ENCODE measurements at regions not wholly inside any gene's neighbourhood (a gene's known extent, or its start where the extent isn't known, plus 50 kb on each side); places are given as distances from the start of the nearest gene placed in this dataset.
"Not testable (repeated sequence)": the region's sequence is repeated elsewhere in the genome, so short reads cannot be mapped to it uniquely, and the experiment has no call there.

DNA sequence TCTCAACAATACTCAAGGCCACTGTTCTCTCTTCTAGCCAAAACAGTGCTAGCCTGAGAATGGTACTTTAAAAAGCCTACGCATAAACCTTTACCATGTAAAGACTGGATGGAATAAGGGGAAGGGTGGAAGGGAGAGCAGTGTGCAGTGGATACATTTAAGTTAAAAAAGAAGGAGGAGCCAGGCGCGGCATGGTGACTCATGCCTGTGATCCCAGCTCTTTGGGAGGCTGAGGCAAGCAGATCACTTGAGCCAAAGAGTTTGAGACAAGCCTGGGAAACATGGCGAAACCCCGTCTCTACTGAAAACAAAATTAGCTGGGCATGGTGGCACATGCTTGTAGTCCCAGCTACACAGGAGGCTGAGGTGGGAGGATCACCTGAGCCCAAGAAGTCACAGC is 127.7 kb upstream of the KIF2A start:
- no peak for DNase-seq (ENCODE audit: low spot score)

- DNase-seq (ENCODE audit: low spot score) = no peak
Observed at GRCh38 chr5:62182802-62183201, 123.2 kb upstream of the KIF2A start.

DNA sequence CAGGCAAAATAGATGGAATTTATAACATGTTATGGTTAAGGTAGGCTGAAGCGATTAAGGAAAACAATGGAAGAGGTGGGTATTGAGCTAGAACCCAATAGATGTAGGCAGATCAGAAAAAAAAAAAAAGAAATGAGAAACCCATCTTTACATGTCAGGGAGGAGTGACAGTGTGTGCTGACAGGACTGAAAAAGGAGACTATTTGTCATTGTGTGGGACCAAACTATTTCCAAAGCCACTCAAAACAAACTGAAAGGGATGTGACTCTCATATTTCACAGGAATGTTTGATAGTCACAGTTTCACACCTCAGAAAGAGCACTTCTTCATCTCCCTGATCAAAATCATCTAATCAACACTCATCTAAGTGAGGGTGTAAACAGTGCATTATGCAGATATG is 122.3 kb upstream of the KIF2A start:
- no peak for DNase-seq (ENCODE audit: low spot score)

GRCh38 chr5:62184444-62184843 is 121.6 kb upstream of the KIF2A start:
- DNase-seq (ENCODE audit: low spot score) = no peak

- no peak for DNase-seq (ENCODE audit: low spot score)
Observed at GRCh38 chr5:62190173-62190572, 115.8 kb upstream of the KIF2A start.

DNA sequence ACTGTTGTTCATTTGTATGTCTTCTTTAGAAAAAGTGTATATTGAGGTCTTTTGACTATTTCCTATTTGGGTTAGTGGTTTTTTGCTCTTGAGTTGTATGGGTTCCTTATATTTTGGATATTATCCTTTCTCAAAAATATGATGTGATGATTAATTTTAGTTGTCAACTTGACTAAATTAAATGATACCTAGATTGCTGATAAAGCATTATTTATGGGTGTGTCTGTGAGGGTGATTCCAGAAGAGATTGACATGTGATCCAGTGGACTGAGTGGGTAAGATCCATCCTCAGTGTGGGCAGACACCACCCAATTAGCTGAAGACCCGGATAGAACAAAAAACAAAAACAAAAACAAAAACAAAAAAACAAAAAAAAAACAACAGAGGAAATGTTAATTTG is 115.1 kb upstream of the KIF2A start:
- DNase-seq (ENCODE audit: low spot score) = no peak

DNA sequence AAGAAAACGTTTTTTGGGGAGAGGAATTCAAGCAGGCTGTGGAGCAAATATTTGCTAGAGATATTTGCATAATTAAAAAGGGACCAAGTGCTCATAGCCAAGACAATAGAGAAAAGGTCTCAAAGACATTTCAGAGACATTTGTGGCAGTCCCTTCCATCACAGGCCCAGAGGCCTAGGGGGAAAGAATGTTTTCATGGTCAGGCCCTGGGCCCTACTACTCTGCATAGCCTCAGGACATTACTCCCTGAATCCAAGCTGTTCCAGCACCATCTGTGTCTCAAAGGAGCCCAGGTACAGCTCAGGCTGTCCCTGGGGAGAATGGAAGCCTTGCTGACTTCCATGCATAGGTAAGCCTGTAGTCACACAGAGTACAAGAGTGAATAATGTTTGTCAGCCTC is 113.0 kb upstream of the KIF2A start:
- no peak for DNase-seq (ENCODE audit: low spot score)

GRCh38 chr5:62196532-62196931 is 109.5 kb upstream of the KIF2A start:
- DNase-seq (ENCODE audit: low spot score) = not testable (repeated sequence)

GRCh38 chr5:62197697-62198096 is 108.3 kb upstream of the KIF2A start:
- no peak for DNase-seq (ENCODE audit: low spot score)

- DNase-seq (ENCODE audit: low spot score) = no peak
Observed at GRCh38 chr5:62198421-62198820, 107.6 kb upstream of the KIF2A start.

DNA sequence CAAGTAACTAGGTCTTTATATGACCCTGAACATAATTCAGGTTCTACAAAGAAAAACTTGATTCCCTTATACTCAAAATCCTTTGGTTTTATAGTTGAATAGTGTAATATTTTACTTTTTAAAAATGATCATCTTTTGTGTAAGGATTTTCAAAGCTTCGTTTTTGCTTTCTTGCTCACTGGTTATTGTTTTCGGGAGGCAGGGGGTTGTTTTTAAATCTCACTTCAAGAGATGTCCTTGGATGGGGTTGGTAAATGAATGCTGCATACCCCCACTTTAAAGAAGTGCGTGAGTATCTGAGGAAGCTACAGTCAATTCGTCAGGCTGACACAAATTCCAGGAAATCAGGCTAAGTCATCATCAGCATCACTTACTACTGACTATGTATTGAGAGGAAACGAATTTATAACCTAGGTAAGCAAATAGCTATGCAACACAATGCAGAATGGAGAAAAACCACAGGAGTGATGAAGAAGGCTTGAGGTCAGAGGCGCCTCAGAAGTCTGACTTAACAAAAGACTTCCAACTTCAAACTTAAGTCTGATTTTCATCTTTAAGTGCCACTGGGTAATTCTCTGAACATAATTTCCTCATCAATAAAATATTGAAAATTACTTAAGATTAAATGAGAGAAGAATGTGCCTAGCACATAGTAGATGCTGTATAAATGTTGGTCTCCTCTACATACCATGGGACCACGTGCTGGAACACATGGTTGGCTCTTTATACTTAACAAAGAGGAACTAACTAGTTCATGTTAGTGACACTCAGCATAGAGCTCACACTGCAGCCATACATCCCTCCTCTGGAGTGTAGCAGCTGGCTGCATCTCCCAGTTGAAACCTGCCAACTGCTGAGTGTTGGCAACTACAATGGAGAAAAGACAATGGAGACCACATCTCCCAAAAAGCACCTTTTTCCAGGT is 106.0 kb upstream of the KIF2A start:
- no peak for DNase-seq (ENCODE audit: low spot score)

DNA sequence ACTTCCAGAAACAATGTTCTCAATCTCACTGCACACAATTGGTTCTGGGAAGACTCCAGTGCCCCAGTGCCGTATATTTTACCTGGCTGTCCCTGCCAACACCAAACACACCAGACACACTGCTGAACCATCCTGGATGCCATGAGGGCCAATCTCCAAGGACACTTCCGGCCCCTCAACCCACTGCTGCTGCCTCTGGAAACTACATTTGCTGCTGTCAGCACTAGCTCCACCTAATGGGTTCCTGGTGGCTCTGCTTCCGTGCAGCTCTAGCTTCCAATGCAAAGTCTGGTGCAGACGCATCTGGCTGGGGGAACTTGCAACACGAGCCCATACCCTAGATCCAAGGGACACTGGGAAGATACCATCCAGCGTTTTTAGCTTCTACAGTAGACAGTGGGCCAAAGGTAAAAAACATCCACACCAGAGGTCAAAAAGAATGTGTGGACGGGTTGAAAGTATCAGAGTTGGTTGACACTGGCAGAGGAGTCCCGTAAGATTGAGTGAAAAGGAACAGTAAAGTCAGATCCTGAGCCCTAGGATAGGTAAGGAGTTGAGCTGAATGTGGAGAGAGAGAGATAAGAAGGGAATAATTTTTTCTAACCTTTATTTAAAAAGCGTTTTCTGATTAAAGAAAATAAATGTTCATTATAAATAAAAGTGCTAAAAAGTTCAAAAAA is 99.7 kb upstream of the KIF2A start:
- DNase-seq (ENCODE audit: low spot score) = peak; percentile 3

DNA sequence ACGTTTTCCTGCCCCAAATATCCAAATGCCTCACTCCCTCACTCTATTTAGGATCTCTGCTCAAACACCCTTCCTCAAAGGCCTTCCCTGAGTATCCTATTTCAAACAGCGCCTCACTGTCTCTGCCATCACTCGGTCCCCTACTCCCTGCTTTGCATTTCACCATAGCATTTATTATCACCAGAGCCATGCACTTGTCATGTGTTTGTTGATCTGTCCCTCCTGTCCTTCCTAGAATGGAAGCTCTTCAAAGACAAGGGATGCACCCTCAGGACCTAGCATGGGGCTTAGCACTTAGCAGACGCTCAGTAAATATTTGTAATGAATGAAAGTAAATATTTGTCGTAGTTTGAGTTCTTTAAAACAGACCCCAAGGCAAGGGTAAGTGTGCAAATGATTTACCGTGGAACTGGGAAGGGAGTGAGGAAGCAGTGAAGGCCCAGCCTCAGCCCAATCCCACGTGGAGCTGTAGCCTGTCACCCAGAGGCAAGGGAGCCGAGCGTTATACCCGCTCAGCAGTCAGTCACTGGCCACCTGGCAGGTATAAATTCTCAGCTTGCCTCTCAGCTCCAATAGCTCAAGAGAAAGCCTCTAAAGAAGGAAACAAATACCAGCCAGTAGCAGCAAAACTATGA is 97.7 kb upstream of the KIF2A start:
- DNase-seq (ENCODE audit: low spot score) = no peak

GRCh38 chr5:62211405-62211804 is 94.6 kb upstream of the KIF2A start:
- DNase-seq (ENCODE audit: low spot score) = no peak

GRCh38 chr5:62212648-62213047 is 93.4 kb upstream of the KIF2A start:
- no peak for DNase-seq (ENCODE audit: low spot score)

DNA sequence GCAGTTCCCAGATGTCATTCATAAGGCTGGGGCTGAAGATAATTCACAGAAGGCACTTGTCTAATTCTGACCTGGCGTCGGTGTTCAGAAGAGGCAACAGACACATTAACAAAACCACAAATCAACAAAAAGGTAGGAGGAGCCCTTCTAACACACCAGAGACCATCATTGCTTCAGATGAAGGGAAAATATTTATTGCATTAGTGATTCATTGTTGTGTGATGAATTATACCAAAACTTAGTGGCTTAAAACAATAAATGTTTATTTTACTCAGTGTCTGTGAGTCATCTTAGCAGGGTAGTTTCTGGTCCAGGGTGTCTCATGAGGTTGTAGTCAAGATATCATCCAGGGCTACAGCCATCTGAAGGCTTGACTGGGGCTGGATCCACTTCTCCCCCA is 91.3 kb upstream of the KIF2A start:
- no peak for DNase-seq (ENCODE audit: low spot score)

DNA sequence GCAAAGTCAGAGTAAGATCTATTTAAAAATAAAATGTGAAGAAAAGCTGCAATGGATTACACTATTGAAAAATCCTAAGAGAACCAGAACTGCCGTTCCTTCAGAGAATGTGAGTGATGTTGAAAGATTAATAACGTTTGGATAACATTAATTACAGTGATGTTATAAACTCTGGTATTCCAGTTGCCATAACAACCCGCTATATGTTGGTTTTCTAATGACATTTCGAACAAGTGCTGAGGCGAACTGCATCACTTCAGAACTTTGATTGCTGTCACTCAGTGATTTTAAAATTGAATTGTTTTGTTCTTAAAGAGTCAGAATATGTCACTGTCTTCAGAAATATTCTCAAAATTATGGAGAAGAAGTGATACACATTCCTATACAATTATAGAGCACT is 89.4 kb upstream of the KIF2A start:
- DNase-seq (ENCODE audit: low spot score) = not testable (repeated sequence)

DNA sequence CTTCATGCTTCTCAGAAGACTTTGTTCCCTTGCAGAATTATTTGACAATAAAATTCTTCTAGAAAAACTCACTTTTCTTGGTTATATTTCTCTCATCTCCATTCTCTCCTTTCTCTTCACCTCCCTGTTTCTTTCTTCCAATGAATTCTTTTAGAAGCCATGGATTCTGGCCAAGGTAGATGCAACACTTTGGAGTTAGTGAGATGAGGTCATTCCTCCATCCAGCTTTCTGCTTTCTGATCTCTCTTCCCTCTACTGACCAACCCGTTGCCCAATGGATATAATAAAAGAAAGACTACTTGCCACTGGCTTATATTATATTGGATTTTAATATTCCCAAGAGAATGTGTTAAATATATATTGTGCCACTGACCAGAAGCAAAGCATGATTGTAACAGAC is 88.9 kb upstream of the KIF2A start:
- not testable (repeated sequence) for DNase-seq (ENCODE audit: low spot score)

DNA sequence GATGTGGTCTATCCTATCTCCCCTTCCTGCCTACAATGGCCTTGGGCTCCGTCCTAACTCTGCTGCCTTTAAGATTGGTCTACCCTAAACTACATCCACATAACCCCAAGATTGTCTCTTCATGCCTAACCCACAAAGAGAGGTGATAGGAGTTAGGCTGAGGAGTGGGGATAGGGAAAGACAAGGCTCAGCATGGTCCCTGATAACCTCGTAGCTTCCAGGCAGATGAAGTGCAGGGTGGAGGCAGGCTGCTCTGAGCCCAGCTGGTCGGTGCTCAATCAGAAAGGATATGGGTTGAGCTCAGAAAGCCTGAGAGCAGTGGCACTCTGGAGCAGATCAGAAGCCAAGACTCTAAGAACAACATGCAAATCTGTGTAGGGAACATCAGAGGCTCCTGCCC is 87.1 kb upstream of the KIF2A start:
- not testable (repeated sequence) for DNase-seq (ENCODE audit: low spot score)

DNA sequence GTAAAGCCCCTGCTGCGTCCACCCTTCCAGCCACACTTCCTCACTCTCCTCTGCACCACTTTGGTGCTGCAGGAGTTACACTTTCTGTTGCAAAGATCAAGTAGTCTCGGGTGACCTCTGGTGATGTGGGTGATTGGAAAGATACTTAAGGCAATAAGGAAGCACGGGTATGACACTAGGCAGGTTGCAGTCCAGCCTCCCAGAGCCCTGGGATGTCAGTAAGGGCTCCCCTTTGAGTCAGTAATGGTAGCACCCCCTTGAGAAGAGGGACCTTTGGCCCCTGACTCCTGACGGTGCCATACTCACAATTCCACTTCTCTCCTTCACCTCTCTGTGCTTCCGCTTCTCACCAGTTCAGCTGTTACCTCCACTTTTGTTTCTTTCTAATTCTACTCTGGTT is 84.1 kb upstream of the KIF2A start:
- DNase-seq (ENCODE audit: low spot score) = not testable (repeated sequence)

- DNase-seq (ENCODE audit: low spot score) = not testable (repeated sequence)
Observed at GRCh38 chr5:62222305-62222704, 83.7 kb upstream of the KIF2A start.

DNA sequence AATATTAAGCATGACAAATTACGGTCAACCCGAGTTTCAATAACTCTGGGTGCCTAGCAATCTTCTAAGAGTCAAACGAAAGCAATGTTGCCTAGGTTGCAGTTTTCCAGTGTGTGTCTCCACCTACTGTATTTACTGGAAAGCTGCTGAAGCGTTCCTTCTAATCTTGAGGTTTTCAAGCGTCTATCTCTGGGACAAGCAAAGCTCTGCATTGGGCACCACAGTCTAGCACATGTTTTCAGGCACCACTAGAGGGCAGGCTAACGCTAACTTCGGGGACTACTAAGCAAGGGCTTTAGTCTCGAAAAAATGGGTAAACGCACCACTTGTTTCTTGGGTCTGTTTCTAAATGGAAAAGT is 82.7 kb upstream of the KIF2A start:
- DNase-seq (ENCODE audit: low spot score) = not testable (repeated sequence)

- not testable (repeated sequence) for DNase-seq (ENCODE audit: low spot score)
Observed at GRCh38 chr5:62224987-62225601, 80.9 kb upstream of the KIF2A start.
